ENCODE measurements at regions not wholly inside any gene's neighbourhood (a gene's known extent, or its start where the extent isn't known, plus 50 kb on each side); places are given as distances from the start of the nearest gene placed in this dataset.

GRCh38 chr2:192828175-192828574 lies 633.4 kb upstream of the TMEFF2 start:
- ChIA-PET POLR2A (no interaction called here), CTCF (interaction anchor here (0.8 kb wide), 1 partner anchor 36 kb away, joined by 3 read pairs; no protein-coding TSS in a partner anchor)
- no peak overlapping the region for H3K4me3 ChIP-seq (ENCODE audit: low read depth in 2 of 2, low read length in 1 of 2)
- DNase-seq: no peak
- no peak overlapping the region for H2AFZ ChIP-seq (ENCODE audit: low read depth)
- no peaks in the 10 kb centered on the region for H3K27me3 ChIP-seq (ENCODE audit: insufficient read depth)
- no peak overlapping the region for H3K4me2 ChIP-seq
- no peak for TF ChIP-seq NFIC (IDR thresholded peaks at IDR 0.05; ENCODE audit: borderline replicate concordance)
- TF ChIP-seq TAF1 (IDR thresholded peaks at IDR 0.05; ENCODE audit: borderline replicate concordance, low read depth, low read length): no peak
- TF ChIP-seq RCOR1 (IDR thresholded peaks at IDR 0.05; ENCODE audit: low read length): no peak
- TF ChIP-seq FOSL2 (IDR thresholded peaks at IDR 0.05; ENCODE audit: borderline replicate concordance, low read depth): no peak
- no peak for TF ChIP-seq IRF3 (IDR thresholded peaks at IDR 0.05; ENCODE audit: low read depth, low read length)
- TF ChIP-seq SIN3A (IDR thresholded peaks at IDR 0.05; ENCODE audit: borderline replicate concordance, low read depth, low read length): no peak
- TF ChIP-seq CHD2 (IDR thresholded peaks at IDR 0.05; ENCODE audit: low read length, partially characterized antibody): no peak
- no peak for TF ChIP-seq CTCF (IDR thresholded peaks at IDR 0.05)
- no peak for TF ChIP-seq RFX5 (IDR thresholded peaks at IDR 0.05; ENCODE audit: low read length)
- TF ChIP-seq RXRA (IDR thresholded peaks at IDR 0.05; ENCODE audit: borderline replicate concordance, low read depth): no peak
- TF ChIP-seq NRF1 (IDR thresholded peaks at IDR 0.05; ENCODE audit: low read depth, low read length): no peak
- TF ChIP-seq GABPA (IDR thresholded peaks at IDR 0.05; ENCODE audit: low read depth): no peak
- no peak for TF ChIP-seq SMC3 (IDR thresholded peaks at IDR 0.05; ENCODE audit: low read depth, low read length)
- no peak for TF ChIP-seq USF1 (IDR thresholded peaks at IDR 0.05; ENCODE audit: borderline replicate concordance, low read depth)
- TF ChIP-seq YY1 (IDR thresholded peaks at IDR 0.05; ENCODE audit: low read depth): no peak
- TF ChIP-seq MEF2A (IDR thresholded peaks at IDR 0.05; ENCODE audit: borderline replicate concordance, low read depth): no peak
- TF ChIP-seq PBX3 (IDR thresholded peaks at IDR 0.05): no peak
- no peak for TF ChIP-seq MXI1 (IDR thresholded peaks at IDR 0.05; ENCODE audit: low read depth, low read length)
- no peak for TF ChIP-seq GATA2 (CRISPR knock-in tag; IDR thresholded peaks at IDR 0.05)
- no peak overlapping the region for H3K27ac ChIP-seq (ENCODE audit: low read depth in 2 of 2, low read length in 1 of 2)
- WGBS (ENCODE audit: low lambda C conversion rate): 60% methylated on average over 1 of the region's 8 CpGs
- H3K9me2 ChIP-seq: no peaks in the 10 kb centered on the region
- H3K36me3 ChIP-seq (replicated peaks in 1 of 2; ENCODE audit: control insufficient read depth in 1 of 2, insufficient read depth in 2 of 2, low read length in 1 of 2): no peaks in the 10 kb centered on the region
- no peaks in the 10 kb centered on the region for H4K20me1 ChIP-seq (ENCODE audit: insufficient read depth)
- H3F3A ChIP-seq (replicated peaks; ENCODE audit: insufficient read depth): no peaks in the 10 kb centered on the region
- no peaks in the 10 kb centered on the region for H3K9me3 ChIP-seq
- H3K4me1 ChIP-seq (ENCODE audit: control insufficient read depth in 1 of 2, insufficient read depth in 2 of 2, low read depth in 1 of 2, low read length in 1 of 2): no peaks in the 10 kb centered on the region
- no peaks in the 10 kb centered on the region for H3K79me2 ChIP-seq (ENCODE audit: insufficient read depth)
- no peak overlapping the region for H3K9ac ChIP-seq
